HG03135 (cell line): ENCODE measurements at regions not wholly inside any gene's neighbourhood (a gene's known extent, or its start where the extent isn't known, plus 50 kb on each side); places are given as distances from the start of the nearest gene placed in this dataset.

Source experiments
- ATAC-seq: cut with Tn5 transposase; IDR thresholded peaks from one replicate; pipeline ENCODE4 v1.9.1; 2021; ENCODE audit warnings: mild to moderate bottlenecking, moderate library complexity; ENCODE audit not compliant: unreplicated experiment

DNA sequence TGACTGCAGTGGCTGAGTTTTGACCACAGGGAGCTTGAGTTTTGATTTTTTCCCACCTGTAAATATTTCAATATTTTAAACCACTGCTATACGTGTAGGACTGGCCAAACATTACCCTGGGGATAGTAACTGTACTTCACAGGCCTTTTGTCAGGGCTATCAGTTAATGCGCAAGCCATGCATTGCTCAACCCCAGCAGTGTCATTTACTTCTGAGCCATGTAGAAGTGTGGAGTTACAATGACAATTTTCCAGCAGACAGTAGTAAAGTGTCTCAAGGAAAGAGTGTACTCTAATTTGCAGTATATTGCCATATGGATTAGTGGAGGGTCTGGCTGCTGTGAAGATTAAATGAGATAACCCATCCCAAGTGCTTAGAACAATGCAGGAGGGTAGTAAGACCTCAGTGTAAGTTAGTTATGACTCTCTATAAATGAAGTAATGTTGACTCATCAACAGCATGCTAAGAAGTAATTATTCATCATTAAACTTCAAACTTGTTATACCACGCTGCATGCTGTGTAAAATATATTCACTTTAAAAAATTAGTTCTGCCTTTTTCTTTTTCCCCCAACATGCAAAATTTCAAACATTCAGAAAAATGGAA is 489.2 kb downstream of the KDM4C start:
- ATAC-seq: no peak

DNA sequence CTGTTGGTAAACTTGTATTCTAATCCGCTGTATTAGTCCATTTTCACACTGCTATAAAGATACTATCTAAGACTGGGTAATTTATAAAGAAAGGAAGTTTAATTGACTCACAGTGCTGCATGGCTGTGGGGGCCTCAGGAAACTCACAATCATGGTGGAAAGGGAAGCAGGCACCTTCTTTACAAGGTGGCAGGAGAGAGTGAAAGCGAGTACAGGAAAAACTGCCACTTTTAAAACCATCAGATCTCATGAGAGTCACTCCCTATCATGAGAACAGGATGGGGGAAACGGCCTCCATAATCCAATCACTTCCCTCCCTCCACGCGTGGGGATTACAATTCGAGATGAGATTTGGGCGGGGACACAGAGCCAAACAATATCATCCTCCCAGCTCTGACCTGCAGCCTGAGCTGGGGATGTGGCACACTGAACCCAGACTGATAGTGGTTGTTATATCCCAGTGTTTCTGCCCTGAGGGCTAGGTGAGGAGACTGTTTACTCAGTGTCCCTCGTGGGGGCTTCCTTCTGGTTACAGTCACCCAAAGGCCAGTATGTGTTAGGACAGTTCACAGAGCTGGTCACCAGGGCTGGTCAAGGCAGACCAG is 488.3 kb downstream of the KDM4C start:
- no peak for ATAC-seq

DNA sequence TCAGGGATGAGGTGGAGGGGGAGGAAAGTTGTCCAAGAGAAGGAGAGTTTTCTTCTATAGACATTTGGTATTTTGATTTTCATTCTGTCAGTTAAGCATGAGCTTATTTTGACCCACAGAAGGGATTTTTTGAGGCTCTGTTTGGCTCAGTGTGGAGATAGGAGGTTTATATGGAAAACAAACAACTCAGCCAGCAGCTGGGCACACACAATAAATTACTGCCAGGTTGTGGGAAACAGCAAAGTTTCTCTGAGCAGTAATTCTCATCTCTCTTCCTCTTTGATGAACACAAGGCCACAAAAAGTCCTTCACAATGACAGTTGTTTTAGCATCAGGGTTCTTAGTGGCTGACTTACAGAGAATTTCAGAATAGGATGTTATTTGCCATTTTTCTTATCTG is 486.1 kb downstream of the KDM4C start:
- ATAC-seq: no peak

DNA sequence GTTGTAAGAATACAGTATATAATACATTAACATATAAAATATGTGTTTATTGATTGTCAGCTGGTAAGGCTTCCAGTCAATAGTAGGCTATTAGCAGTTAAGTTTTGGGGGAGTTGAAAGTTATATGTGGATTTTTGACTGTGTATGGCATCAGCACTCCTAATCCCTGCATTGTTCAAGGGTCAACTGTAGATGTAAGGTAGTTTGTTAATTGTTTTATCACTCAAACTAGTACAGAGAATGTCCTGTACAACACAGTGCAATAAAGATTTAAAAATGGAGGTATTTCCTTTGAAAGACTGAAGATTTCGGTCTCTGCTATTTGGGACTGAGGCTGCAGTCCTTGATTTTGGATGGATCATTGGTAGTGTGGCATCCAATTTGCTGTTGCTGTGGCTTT is 484.4 kb downstream of the KDM4C start:
- ATAC-seq: no peak

DNA sequence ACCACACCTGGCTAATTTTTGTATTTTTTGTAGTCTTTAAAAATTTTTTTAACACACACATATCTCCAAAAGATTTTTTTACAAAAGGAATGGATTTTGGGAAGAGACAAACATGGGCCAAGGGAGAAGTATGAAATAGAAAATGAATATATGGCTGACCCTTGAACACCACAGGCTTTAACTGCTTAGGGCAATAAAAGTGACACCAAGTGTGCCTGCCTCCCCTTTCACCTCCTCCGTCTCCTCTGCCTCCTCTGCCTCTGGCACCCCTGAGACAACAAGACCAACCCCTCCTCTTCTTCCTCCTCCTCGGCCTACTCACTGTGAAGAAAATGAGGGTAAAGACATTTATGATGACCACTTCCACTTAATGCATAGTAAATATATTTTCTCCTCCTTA is 483.9 kb downstream of the KDM4C start:
- ATAC-seq: no peak

DNA sequence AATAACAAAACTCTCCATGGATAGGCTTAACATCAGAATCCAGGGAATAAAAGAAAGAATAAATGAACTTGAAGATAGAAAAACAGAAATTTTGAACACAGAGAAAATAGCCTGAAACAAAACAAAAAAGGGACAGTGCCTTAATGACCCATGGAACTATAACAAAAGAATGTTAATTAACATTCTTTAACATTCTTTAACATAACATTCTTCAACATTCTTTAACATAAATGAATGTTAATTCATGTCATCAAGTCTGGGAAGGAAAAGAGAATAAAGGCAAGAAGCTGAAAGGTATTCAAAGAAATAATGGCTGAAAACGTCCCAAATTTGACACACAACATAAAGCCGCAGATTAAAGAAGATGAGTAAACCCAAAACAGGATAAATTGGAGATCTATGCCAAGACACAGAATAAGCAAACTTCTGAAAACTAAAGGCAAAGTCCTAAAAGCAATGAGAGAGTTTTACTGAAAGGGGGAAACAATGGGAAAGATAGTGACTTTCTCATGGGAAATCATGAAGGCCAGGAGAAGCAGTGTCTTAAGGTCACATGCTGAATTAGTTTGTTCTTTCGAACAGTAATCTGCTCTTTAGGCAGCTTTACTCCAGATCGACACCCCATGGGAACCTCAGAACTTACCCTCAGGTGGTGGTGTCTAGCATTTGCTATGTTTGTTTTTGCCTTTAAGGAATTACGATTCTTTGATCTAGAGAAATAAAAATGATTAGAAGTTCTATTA is 483.0 kb downstream of the KDM4C start:
- no peak for ATAC-seq

DNA sequence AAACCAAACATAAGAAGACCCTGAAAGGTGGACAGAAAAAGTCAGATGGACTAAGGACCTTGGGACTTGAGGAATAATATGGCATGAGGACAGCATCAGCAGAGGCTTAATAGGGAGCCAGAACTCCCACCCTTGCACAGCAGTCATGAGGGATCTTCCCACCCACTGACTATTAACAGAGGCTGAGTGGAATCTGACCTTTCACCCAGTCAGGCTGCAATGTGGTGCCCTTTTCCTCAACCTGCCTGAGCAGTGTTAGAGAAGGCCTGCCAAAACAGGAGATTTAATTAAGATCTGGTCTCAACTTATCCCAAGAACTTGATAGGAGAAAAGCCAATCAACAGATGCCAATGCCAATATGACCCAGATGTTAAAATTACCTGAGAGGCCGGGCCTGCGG is 481.9 kb downstream of the KDM4C start:
- no peak for ATAC-seq

- no peak for ATAC-seq
Measured at GRCh38 chr9:7238247-7238637, 480.5 kb downstream of the KDM4C start.

DNA sequence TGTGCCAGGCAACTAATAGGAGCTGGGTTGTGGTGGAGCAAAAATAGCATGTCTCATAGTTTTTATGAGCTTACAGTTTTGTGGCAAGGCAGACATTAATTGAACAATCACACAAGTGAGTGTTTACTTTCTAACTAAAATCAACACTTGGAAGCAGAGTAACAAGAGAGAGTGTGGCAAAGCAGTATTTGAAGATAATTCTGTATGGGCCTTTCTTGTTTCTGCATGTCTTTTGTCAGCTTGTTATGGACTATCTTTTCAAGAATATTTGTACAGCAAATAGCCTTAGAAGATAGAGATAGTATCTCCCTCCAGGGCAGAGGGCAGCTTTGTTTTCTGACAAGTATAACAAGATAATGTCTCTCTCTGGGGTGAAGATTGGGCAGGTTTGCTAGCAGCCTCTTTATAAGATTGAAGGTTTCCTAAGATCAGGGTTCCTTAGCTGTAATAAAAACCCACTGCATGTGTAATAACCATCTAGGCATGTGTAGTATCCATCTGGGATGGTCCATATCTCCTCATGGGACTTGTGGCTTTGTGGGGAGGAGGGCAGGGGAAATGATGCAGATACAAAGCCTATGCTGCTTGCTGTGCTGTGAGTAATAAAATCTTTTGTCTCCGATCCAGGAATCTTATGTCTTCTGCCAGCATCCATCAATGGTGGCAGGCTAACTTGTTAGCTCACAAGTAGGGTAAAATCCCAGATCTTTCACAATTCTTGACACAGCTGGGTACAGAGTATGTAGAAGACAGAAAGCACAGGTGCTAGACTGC is 479.9 kb downstream of the KDM4C start:
- ATAC-seq: no peak

- no peak for ATAC-seq
Measured at GRCh38 chr9:7236186-7236585, 478.4 kb downstream of the KDM4C start.

- ATAC-seq: no peak
Measured at GRCh38 chr9:7234144-7234543, 476.4 kb downstream of the KDM4C start.

DNA sequence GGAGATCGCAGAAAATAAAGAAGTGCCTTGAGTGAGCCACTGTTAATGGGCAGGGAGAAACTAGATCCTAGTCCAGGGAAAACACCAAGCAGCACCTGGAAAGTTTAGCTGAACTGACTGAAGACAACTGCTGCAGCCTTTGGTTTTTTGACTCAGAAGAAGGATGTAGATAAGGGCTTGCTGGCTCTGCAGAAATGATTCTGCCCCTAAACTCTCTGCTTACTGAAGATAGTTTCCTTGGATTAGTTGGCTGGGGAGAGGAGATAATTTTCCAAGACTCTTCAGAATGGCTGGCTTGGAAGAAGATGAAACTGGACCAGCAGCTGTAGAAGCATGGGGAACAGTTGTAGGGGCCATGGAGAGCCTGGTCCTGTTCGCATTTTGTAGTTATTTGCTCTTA is 471.8 kb downstream of the KDM4C start:
- no peak for ATAC-seq

DNA sequence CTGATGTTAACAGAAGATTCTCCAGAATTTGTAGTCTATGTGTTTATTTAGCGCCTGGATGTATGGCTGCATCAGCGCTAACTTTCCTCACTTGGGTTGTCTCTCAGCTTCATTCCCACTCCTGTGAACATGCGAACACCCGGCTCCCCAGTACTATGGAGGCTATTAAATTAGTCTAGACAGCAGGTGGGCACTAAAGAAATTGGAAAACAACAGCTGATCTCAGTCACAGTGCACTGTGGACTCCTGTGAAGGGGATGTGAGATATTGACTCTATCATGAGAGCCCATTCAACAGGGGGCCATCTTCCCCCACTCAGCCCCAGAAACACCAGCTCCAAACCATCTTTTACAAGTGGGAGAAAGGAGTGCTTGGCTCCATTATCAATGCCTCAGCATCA is 471.0 kb downstream of the KDM4C start:
- ATAC-seq: no peak

- no peak for ATAC-seq
Measured at GRCh38 chr9:7227951-7228350, 470.2 kb downstream of the KDM4C start.

DNA sequence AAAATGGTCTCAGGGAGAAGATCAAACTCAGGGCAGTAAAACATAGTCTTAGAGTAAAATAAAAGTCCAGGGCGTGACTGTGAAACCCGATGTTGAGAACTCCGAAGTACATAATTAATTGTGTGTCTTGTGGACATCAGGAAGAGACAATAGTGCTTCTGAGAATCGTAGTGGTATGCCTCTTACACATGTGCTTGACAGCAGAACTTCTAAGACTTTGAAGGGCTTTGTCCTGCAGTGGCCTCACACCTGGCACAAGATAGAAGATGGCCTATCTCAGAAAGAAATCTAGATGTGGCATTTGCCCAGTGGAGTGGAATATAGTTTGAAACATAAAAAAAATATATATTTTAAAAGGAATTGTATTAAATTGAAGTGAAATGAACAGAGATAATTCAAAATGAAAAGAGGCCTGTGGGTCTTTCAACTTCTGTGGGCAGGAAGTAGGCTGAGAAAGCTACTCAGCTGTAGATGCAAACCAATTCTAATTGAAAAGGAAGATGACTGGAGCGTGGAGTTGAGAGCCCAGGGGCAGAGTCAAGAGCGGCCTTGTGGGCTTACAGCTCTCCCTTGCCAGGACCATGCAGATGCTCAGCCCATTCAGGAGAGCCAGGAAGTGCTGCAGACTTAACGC is 468.4 kb downstream of the KDM4C start:
- ATAC-seq: no peak
